ENCODE measurements at regions not wholly inside any gene's neighbourhood (a gene's known extent, or its start where the extent isn't known, plus 50 kb on each side); places are given as distances from the start of the nearest gene placed in this dataset.

GRCh38 chr18:7476386-7476785, 90.7 kb upstream of the PTPRM start:
- H3K4me1 Mint-ChIP-seq, result peaks cover 12% of the 10 kb centered on the region
- CTCF ChIA-PET, result interaction anchor here (1.0 to 2.0 kb wide), 3 partner anchors 24 to 204 kb away, joined by 5 to 6 read pairs (median 6); partner anchors contain the start of gene PTPRM
- H3K36me3 Mint-ChIP-seq, result no peaks in the 10 kb centered on the region
- no peaks in the 10 kb centered on the region for H3K9me3 Mint-ChIP-seq
- POLR2A ChIA-PET, result no interaction called here
- TF ChIP-seq ZNF317 (CRISPR knock-in tag; IDR thresholded peaks at IDR 0.05; ENCODE audit: borderline replicate concordance, low read depth), result no peak
- TF ChIP-seq, protein P1, sequence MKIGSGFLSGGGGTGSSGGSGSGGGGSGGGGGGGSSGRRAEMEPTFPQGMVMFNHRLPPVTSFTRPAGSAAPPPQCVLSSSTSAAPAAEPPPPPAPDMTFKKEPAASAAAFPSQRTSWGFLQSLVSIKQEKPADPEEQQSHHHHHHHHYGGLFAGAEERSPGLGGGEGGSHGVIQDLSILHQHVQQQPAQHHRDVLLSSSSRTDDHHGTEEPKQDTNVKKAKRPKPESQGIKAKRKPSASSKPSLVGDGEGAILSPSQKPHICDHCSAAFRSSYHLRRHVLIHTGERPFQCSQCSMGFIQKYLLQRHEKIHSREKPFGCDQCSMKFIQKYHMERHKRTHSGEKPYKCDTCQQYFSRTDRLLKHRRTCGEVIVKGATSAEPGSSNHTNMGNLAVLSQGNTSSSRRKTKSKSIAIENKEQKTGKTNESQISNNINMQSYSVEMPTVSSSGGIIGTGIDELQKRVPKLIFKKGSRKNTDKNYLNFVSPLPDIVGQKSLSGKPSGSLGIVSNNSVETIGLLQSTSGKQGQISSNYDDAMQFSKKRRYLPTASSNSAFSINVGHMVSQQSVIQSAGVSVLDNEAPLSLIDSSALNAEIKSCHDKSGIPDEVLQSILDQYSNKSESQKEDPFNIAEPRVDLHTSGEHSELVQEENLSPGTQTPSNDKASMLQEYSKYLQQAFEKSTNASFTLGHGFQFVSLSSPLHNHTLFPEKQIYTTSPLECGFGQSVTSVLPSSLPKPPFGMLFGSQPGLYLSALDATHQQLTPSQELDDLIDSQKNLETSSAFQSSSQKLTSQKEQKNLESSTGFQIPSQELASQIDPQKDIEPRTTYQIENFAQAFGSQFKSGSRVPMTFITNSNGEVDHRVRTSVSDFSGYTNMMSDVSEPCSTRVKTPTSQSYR (CRISPR knock-in tag; IDR thresholded peaks at IDR 0.05), result no peak
- TF ChIP-seq IRF1 (CRISPR knock-in tag; IDR thresholded peaks at IDR 0.05), result no peak
- TF ChIP-seq ARID4B (CRISPR knock-in tag; IDR thresholded peaks at IDR 0.05; ENCODE audit: borderline replicate concordance), result no peak
- TF ChIP-seq NR3C1 (CRISPR knock-in tag; conservative IDR thresholded peaks at IDR 0.05; ENCODE audit: low read depth), result no peak
- TF ChIP-seq NFE2L1 (CRISPR knock-in tag; IDR thresholded peaks at IDR 0.05), result no peak
- no peak for TF ChIP-seq FOXP4 (CRISPR knock-in tag; IDR thresholded peaks at IDR 0.05)
- TF ChIP-seq, protein P2, sequence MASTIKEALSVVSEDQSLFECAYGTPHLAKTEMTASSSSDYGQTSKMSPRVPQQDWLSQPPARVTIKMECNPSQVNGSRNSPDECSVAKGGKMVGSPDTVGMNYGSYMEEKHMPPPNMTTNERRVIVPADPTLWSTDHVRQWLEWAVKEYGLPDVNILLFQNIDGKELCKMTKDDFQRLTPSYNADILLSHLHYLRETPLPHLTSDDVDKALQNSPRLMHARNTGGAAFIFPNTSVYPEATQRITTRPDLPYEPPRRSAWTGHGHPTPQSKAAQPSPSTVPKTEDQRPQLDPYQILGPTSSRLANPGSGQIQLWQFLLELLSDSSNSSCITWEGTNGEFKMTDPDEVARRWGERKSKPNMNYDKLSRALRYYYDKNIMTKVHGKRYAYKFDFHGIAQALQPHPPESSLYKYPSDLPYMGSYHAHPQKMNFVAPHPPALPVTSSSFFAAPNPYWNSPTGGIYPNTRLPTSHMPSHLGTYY (CRISPR knock-in tag; IDR thresholded peaks at IDR 0.05), result no peak
- no peak for TF ChIP-seq KAT7 (CRISPR knock-in tag; IDR thresholded peaks at IDR 0.05; ENCODE audit: borderline replicate concordance)
- no peak for TF ChIP-seq CREM (CRISPR knock-in tag; IDR thresholded peaks at IDR 0.05)
- TF ChIP-seq RORB (CRISPR knock-in tag; IDR thresholded peaks at IDR 0.05), result no peak
- no peak for TF ChIP-seq PRRX2 (CRISPR knock-in tag; IDR thresholded peaks at IDR 0.05)
- TF ChIP-seq, protein P3, sequence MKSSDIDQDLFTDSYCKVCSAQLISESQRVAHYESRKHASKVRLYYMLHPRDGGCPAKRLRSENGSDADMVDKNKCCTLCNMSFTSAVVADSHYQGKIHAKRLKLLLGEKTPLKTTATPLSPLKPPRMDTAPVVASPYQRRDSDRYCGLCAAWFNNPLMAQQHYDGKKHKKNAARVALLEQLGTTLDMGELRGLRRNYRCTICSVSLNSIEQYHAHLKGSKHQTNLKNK (CRISPR knock-in tag; IDR thresholded peaks at IDR 0.05), result no peak
- no peak for TF ChIP-seq NR1H2 (CRISPR knock-in tag; IDR thresholded peaks at IDR 0.05)
- no peak for TF ChIP-seq TEAD1 (CRISPR knock-in tag; IDR thresholded peaks at IDR 0.05)
- TF ChIP-seq, protein P4, sequence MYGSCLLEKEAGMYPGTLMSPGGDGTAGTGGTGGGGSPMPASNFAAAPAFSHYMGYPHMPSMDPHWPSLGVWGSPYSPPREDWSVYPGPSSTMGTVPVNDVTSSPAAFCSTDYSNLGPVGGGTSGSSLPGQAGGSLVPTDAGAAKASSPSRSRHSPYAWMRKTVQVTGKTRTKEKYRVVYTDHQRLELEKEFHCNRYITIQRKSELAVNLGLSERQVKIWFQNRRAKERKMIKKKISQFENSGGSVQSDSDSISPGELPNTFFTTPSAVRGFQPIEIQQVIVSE (CRISPR knock-in tag; IDR thresholded peaks at IDR 0.05; ENCODE audit: borderline replicate concordance), result no peak
- H3K27me3 Mint-ChIP-seq (ENCODE audit: low read depth), result no peaks in the 10 kb centered on the region
- no peak overlapping the region for H3K27ac Mint-ChIP-seq
- DNase-seq (ENCODE audit: low spot score) (no peak), ATAC-seq (no peak)
- no peak overlapping the region for H3K4me3 Mint-ChIP-seq
